ENCODE measurements at regions not wholly inside any gene's neighbourhood (a gene's known extent, or its start where the extent isn't known, plus 50 kb on each side); places are given as distances from the start of the nearest gene placed in this dataset.
"Not testable (repeated sequence)": the region's sequence is repeated elsewhere in the genome, so short reads cannot be mapped to it uniquely, and the experiment has no call there.

DNA sequence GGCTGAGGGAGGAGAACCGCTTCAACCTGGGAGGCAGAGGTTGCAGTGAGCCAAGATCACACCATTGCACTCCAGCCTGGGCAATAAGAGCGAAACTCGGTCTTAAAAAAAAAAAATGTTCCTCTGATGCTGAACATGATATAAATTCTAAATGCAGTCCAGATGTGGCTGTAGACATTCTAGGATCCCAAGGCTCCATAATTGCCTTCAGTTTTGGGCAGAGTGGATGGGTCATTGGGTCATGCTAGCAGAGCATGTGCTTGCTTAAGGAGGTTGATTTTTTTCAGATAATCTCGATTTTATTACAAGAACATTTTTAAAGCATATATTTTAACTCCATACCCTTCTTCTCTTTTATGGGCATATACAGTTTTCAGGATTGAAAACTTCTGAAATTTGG, 112.0 kb downstream of the UTRN start:
- no peak for DNase-seq

DNA sequence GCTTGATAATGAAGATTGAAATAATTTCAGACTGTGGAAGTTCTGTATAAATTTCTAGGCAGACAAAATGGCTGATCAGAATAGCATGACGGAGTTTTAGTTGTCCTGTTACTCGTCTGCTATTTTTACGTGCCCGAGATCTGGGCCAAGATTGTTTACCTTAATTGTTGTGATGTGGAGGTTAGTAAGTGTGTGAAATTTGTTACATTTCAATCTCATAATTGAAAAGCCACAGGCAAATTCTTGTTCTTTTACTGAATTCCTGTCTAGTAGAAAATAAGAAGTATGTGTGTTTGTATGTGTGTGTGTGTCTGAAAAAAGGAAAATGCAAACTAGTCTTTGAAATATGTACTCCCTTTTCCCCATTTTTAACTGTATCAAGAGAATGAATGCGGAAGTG, 115.2 kb downstream of the UTRN start:
- DNase-seq, result no peak

DNA sequence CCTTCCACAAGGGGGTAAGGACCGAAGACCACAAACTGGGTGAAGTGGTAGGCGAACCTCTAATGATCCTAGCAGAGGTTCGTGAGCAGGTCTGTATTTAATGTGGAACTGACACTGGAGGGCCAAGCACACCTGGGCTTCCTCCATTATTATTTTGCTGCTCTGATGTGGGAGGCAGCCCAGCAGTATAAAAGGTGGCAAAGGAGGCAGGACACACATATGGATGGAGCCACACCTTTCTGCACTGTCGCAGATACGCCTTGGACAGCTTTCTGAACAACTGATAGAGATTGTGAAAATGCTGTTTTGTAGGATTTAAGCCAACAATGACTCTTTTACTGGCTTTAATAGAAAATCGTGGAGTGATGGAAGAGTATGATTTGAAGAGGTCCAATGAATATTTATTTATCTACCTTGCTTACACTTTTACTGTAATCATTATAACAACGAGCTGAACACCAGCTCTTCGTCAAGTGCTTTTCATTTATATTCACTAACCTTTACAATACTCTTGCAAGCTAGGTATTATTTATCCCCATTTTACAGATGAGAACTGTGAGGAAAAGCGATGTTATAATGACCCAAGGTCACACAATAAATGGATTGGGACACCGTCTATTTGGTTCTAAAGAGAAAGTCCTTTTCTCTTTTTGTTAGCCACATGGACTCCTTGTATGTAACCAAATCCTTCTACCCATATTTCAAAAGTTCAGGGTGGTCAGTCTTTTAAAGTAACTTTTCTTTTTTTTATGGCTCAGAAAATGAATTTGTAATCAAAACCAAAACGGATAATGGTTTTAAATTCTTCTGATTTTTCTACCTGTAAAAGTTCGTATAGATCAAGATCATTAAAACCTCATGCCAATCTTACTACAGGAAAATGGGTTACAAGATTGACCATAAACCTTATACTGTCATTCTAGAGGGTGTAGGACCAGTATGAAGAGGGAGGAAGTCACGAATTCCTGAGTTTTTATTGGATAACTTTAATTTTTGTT, 116.9 kb downstream of the UTRN start:
- no peak for DNase-seq

- DNase-seq, result no peak
These were observed 117.6 kb downstream of the UTRN start for GRCh38 chr6:144402750-144403149.

DNA sequence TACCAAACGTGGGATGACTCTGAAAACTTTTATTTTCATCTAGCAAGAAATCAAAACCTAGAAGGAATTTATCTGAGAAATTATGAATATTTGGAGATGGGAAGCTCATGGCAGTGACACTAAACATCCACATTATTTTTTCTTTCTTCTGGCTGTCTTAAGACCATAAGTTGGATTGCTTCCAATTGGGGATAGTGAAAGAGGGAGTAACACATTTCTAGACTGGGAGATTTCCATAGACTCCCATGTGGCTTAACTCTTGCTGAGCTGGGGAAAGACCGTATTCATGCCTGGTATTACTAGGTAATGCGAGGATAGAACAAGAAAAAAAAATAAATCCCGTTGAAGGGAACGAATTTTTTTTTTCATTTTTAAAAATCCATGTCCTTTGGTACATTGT, 120.0 kb downstream of the UTRN start:
- peak; percentile 33 for DNase-seq

GRCh38 chr6:144406796-144407195, 121.7 kb downstream of the UTRN start:
- no peak for DNase-seq

DNA sequence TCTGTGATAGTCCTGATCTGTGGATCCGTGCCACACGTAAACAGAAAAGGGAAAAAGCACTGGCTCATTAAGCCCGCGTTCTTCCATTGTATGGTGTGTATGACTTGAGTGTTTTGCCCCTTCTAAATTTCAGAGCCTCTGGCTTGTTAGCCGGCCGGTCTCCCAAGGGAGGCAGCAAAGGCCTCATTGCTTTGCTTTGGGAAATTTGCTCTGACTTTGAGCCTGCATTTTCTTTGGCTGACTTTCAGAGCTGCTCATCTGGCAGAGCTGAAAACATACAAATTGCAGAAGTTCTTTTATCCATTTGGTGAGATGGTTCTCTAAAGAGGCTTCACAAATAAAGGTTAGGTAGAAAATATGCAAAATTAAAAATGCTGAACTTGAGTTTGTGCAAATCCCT, 123.0 kb downstream of the UTRN start:
- DNase-seq, result peak; percentile 38

GRCh38 chr6:144410059-144410458, 124.9 kb downstream of the UTRN start:
- DNase-seq, result no peak

DNA sequence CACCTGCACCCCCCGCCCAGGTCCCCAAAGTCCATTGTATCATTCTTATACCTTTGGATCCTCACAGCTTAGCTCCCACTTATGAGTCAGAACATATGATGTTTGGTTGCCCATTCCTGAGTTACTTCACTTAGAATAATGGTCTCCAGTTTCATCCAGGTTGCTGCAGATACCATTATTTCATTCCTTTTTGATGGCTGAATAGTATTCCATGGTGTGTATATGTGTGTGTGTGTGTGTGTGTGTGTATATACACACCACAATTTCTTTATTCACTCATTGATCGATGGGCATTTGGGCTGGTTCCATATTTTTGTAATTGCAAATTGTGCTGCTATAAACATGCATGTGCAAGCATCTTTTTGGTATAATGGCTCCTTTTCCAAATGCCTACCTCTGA, 125.4 kb downstream of the UTRN start:
- not testable (repeated sequence) for DNase-seq

GRCh38 chr6:144411531-144412165, 126.5 kb downstream of the UTRN start:
- DNase-seq, result peak; percentile 30

DNA sequence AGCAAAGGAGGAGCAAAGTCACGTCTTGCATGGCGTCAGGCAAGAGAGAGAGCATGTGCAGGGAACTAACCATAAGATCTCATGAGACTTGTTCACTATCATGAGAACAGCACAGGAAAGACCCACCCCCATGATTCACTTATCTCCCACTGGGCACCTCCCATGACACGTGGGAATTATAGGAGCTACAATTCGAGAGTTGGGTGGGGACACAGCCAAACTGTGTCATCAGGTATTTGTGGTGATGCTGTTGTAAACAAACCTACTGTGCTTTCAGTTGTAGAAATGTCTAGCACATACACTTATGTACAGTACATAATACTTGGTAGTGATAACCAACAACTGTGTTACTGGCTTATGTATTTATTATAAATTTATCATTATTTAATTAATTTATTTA, 128.3 kb downstream of the UTRN start:
- peak; percentile 24 for DNase-seq

- DNase-seq, result peak; percentile 79
These were observed 129.9 kb downstream of the UTRN start for GRCh38 chr6:144415014-144415413.

DNA sequence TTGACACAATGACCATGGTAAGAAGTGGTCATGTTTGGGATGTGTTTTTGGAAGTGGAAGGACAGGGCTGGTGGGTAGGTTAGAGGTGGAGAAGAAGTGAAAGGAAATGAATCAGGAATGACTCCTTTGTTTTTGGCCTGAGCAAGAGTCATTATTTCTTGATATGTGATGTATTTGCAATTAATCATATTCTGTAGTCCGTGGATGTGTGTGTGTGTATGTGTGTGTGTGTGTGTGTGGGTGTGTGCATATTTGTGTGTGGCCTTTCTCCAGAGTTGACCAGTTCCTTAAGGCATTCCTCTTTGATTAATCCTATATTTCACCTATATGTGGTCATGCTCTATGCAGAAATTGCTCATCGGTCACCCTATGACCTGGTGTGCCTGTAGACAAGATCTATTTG, 130.7 kb downstream of the UTRN start:
- peak; percentile 72 for DNase-seq

DNA sequence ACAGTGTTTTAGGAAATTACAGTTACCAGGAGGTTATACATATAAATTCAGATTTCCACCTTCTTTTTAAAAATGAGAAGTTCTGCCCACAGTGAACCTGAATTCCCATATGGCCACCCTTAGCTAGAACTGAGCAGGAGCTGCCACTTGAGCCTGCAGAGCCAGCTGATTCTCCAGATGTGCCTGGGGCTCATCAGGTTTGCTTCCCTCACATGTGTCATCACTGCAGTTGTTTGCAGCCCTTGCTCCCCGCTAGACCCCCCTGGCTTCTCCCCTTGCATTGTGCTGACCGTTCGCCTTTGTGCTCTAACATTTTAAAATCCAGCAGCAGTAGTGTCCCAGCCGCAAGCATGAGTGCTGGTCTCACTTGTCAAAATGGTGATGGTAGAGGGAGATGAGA, 131.1 kb downstream of the UTRN start:
- DNase-seq, result no peak

DNA sequence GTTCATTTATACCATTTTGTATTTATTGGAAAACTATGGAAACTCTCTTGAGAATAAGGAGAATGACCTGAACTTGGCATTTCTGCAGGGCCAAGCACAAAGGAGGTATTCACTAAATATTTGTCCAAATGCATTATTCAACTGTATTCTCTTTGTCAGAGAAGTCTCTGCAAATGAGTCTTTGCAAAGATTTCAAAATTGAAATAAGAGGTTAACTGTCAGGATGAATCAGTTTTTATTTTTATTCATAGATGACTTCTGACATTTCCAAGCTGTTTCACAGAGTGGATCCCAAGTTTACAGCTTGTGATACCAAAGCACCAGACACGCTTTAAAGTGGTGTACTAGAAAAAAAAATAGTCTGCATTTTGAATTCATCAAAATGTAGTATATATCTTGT, 131.6 kb downstream of the UTRN start:
- no peak for DNase-seq

DNA sequence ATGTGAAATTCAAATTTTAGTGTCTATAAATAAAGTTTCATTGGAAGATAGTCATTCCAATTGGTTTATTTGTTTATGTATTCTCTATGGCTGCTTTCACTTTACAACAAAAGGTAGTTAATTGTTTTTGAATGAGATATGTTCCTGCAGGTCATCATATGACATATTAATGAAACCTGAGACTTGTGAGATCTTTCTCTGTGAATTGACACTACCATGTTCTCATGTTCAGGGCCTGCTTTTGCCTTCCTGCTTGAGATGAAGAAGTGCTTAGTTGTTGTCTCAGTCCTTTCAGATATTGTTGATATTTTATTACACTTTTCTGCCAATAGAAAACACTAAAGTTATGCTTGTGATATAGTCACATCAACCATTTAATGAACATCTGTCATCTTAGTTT, 132.5 kb downstream of the UTRN start:
- no peak for DNase-seq

DNA sequence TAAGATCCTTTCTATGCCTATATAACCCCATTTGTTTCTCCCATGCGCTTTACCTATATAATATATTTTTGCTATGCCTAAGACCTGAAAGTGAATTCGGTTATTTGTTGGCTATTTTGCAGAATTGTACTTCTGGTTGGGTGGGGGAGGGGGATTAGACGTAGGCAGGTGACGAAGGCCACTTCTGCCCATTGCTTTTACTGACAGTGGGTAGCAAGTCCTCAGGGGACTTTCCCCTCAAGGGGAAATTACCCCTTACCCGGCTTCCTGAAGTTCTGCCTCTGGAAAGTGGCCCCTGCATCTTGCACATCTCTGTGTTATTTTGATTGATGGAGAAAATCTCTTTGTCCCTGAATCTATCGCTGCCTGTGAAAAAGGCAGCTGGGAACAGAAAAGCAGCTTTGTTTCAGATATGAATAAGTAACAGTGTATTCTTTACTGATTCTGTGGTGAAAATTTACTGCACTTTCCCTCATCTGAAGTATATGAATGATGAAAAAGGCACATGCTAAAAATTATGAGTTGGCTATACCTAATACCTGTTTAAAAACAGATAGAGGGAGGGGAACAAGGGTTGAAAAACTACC, 133.9 kb downstream of the UTRN start:
- no peak for DNase-seq

- no peak for DNase-seq
These were observed 138.0 kb downstream of the UTRN start for GRCh38 chr6:144423167-144423566.

GRCh38 chr6:144429753-144430152, 144.6 kb downstream of the UTRN start:
- no peak for DNase-seq

- DNase-seq, result not testable (repeated sequence)
These were observed 148.3 kb downstream of the UTRN start for GRCh38 chr6:144433446-144433845.

DNA sequence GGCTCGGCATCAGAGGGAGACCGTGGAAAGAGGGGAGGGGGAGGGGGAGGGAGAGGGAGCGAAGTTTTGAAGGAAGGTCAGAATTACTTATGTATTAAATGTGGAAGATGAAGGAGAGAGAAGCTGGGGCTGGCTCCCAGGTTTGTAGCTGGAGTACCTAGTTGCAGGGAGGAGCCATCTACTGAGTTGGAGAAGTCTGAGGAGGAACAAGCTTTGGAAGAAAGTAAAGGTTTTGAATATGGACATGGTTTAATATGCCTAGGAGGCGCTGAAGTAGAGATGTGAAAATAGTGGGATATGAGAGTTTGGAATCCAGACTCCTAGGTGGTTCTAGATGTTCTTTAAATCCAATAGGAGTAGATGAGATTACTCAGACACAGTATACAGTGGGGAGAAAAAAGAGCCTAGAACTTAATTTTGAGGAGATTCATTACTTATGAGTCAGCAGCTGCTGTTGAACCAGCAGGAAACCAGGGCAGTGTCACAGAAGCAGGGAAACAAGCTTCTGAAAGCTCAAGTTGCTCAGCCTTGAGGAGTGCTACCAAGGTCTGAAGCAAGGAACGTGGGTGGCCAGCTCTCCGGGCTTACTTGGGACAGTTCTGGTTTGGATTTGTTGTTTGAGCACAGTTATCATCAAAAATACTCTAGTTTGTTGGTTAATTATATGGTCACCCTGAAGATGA, 149.3 kb downstream of the UTRN start:
- peak; percentile 82 for DNase-seq

- DNase-seq, result no peak
These were observed 150.7 kb downstream of the UTRN start for GRCh38 chr6:144435602-144436426.
